GM12892 (cell line): ENCODE measurements at regions not wholly inside any gene's neighbourhood (a gene's known extent, or its start where the extent isn't known, plus 50 kb on each side); places are given as distances from the start of the nearest gene placed in this dataset.

ENCODE experiments used
- POLR2A ChIP-seq: IDR thresholded peaks from 2 replicates; pipeline ENCODE4 v1.6.1; 2011; ENCODE audit warnings: low read depth, low read length, control low read depth
- TAF1 ChIP-seq: IDR thresholded peaks from 2 replicates; pipeline ENCODE4 v1.6.1; 2011; ENCODE audit warnings: low read depth, mild to moderate bottlenecking, control low read depth, low read length, borderline replicate concordance

DNA sequence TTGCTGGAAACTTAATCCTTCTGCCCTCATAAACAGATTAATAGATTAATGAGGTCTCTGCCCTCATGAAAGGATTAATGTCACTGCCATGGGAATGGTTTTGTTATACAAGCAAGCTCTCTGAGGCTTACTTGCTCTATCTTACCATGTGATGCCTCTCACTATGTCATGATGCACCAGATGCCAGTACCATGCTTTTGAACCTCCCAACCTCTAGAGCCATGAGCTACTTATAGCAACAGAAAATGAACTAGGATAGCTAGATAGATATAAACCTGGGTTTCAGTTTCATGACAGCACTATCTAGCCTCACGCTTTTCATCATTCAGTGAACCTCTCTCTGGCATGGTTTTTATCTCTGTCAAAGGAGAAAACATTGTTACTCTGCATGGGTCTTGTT lies 371.6 kb upstream of the LRP1B start:
- TF ChIP-seq POLR2A: no peak
- no peak for TF ChIP-seq TAF1
